ENCODE measurements at regions not wholly inside any gene's neighbourhood (a gene's known extent, or its start where the extent isn't known, plus 50 kb on each side); places are given as distances from the start of the nearest gene placed in this dataset.

- Histone ChIP-seq H3K27me3 (ENCODE audit: control insufficient read depth in 4 of 4, insufficient read depth in 4 of 4, low read length in 3 of 4) (peaks cover 0 to 9% (median 1%) of the 10 kb centered on the region in 4 donors), H3K4me3 (ENCODE audit: low read depth in 1 of 3, low read length in 3 of 3) (no peak overlapping the region), H3K9me3 (ENCODE audit: control insufficient read depth in 4 of 4, low read length in 3 of 4) (no peaks in the 10 kb centered on the region), H3K9ac (ENCODE audit: low read depth in 1 of 2, low read length in 2 of 2) (no peak overlapping the region), H3K36me3 (ENCODE audit: control insufficient read depth in 4 of 4, insufficient read depth in 3 of 4, low read depth in 1 of 4, low read length in 3 of 4) (no peaks in the 10 kb centered on the region), H3K27ac (ENCODE audit: low read depth in 1 of 2, low read length in 2 of 2) (no peak overlapping the region), H3K4me1 (ENCODE audit: control insufficient read depth in 4 of 4, insufficient read depth in 4 of 4, low read length in 3 of 4) (no peaks in the 10 kb centered on the region)
- DNase-seq (ENCODE audit: low spot score): no peak
- TF ChIP-seq RXRA (IDR thresholded peaks at IDR 0.05) (no peak), YY1 (IDR thresholded peaks at IDR 0.05) (no peak), TAF1 (conservative IDR thresholded peaks at IDR 0.05) (no peak), RAD21 (IDR thresholded peaks at IDR 0.05) (no peak), ATF3 (IDR thresholded peaks at IDR 0.05) (no peak), SP1 (IDR thresholded peaks at IDR 0.05) (no peak), JUND (IDR thresholded peaks at IDR 0.05) (no peak), MAX (IDR thresholded peaks at IDR 0.05) (no peak), ZBTB33 (IDR thresholded peaks at IDR 0.05) (no peak)
Measured at GRCh38 chr2:129441610-129442009, 537.9 kb upstream of the RAB6C start.

- WGBS: 67% methylated on average over 5 of the region's 5 CpGs
- no peak for DNase-seq (ENCODE audit: low spot score)
- no peaks in the 10 kb centered on the region for H3K4me1 ChIP-seq (ENCODE audit: control insufficient read depth in 4 of 4, insufficient read depth in 4 of 4, low read length in 3 of 4)
- H3K27me3 ChIP-seq (ENCODE audit: control insufficient read depth in 4 of 4, insufficient read depth in 4 of 4, low read length in 3 of 4): peaks cover 0 to 9% (median 0%) of the 10 kb centered on the region in 4 donors
- H3K9me3 ChIP-seq (ENCODE audit: control insufficient read depth in 4 of 4, low read length in 3 of 4): no peaks in the 10 kb centered on the region
- H3K27ac ChIP-seq (ENCODE audit: low read depth in 1 of 2, low read length in 2 of 2): no peak overlapping the region
- no peak overlapping the region for H3K9ac ChIP-seq (ENCODE audit: low read depth in 1 of 2, low read length in 2 of 2)
- no peaks in the 10 kb centered on the region for H3K36me3 ChIP-seq (ENCODE audit: control insufficient read depth in 4 of 4, insufficient read depth in 3 of 4, low read depth in 1 of 4, low read length in 3 of 4)
- no peak overlapping the region for H3K4me3 ChIP-seq (ENCODE audit: low read depth in 1 of 3, low read length in 3 of 3)
- TF ChIP-seq EGR1 (IDR thresholded peaks at IDR 0.05; ENCODE audit: low read depth in 2 of 2) (no peak), FOXA1 (IDR thresholded peaks at IDR 0.05) (no peak), RXRA (IDR thresholded peaks at IDR 0.05) (no peak), ZBTB33 (IDR thresholded peaks at IDR 0.05) (no peak), HNF4G (IDR thresholded peaks at IDR 0.05) (no peak), JUND (IDR thresholded peaks at IDR 0.05) (no peak), CTCF (IDR thresholded peaks at IDR 0.05; ENCODE audit: low read depth, low read length, missing input control) (no peak), ATF3 (IDR thresholded peaks at IDR 0.05) (no peak), YY1 (IDR thresholded peaks at IDR 0.05) (no peak), REST (IDR thresholded peaks at IDR 0.05) (no peak), GABPA (IDR thresholded peaks at IDR 0.05 in 1 of 2, conservative IDR thresholded peaks at IDR 0.05 in 1 of 2) (no peak), HNF4A (conservative IDR thresholded peaks at IDR 0.05) (no peak), MAX (IDR thresholded peaks at IDR 0.05) (no peak), NR2F2 (IDR thresholded peaks at IDR 0.05) (no peak), FOXA2 (IDR thresholded peaks at IDR 0.05) (no peak), RAD21 (IDR thresholded peaks at IDR 0.05) (no peak), SP1 (IDR thresholded peaks at IDR 0.05) (no peak), TAF1 (conservative IDR thresholded peaks at IDR 0.05) (no peak)
Measured at GRCh38 chr2:129443235-129443864, 536.1 kb upstream of the RAB6C start.

All from liver (tissue), 8 donors.